Panc1 (cell line): ENCODE measurements at regions not wholly inside any gene's neighbourhood (a gene's known extent, or its start where the extent isn't known, plus 50 kb on each side); places are given as distances from the start of the nearest gene placed in this dataset.

Source experiments
- CTCF ChIP-seq: fragments of 450-650 bp; IDR thresholded peaks from 2 replicates; pipeline ENCODE4 v1.5.1; 2017; ENCODE audit warnings: mild to moderate bottlenecking
- POLR2AphosphoS5 ChIP-seq: IDR thresholded peaks from 2 replicates; pipeline ENCODE4 v1.6.1; 2012; ENCODE audit warnings: mild to moderate bottlenecking, low read depth, low read length, moderate library complexity
- REST ChIP-seq, 2 experiments: IDR thresholded peaks; 2 replicates each; pipeline ENCODE4 v1.6.1; 2011 to 2012; ENCODE audit warnings: low read depth in 2 of 2, control low read depth in 1 of 2, low read length in 1 of 2, mild to moderate bottlenecking in 1 of 2, moderate library complexity in 1 of 2; ENCODE audit not compliant: insufficient read depth in 1 of 2
- SIN3A ChIP-seq: IDR thresholded peaks from 2 replicates; pipeline ENCODE4 v1.6.1; 2012; ENCODE audit warnings: low read depth, mild to moderate bottlenecking, low read length, moderate library complexity, borderline replicate concordance; ENCODE audit not compliant: insufficient read depth
- TCF7L2 ChIP-seq: IDR thresholded peaks from 2 replicates; pipeline ENCODE4 v1.6.1; 2011; ENCODE audit warnings: mild to moderate bottlenecking, low read depth, low read length, inconsistent platforms

GRCh38 chr13:99067159-99067985 lies 89.5 kb upstream of the DOCK9 start:
- no peak for TF ChIP-seq CTCF
- TF ChIP-seq POLR2AphosphoS5: no peak
- TF ChIP-seq SIN3A: no peak
- no peak for TF ChIP-seq TCF7L2
- no peak for TF ChIP-seq REST (IDR thresholded peaks at IDR 0.05; ENCODE audit: insufficient read depth in 1 of 2, low read depth in 2 of 2, low read length in 1 of 2)
